Liver (tissue), 8 donors: ENCODE measurements at regions not wholly inside any gene's neighbourhood (a gene's known extent, or its start where the extent isn't known, plus 50 kb on each side); places are given as distances from the start of the nearest gene placed in this dataset.

Experiments
- DNase-seq: peaks from one replicate; pipeline ENCODE4 v3.0.0-alpha.2; 2017; ENCODE audit warnings: low spot score
- H3K27ac ChIP-seq, 2 donors: one replicate each; pipeline ENCODE4 v1.7.0; 2013; ENCODE audit warnings: inconsistent platforms in 2 of 2, low read length in 2 of 2, control low read depth in 1 of 2, low read depth in 1 of 2, mild to moderate bottlenecking in 1 of 2
- H3K27me3 ChIP-seq, 4 donors: one replicate each; pipeline versions ENCODE4 v1.6.1 to v1.7.0; 2013; ENCODE audit warnings: low read length in 3 of 4, inconsistent platforms in 1 of 4, mild to moderate bottlenecking in 1 of 4, moderate library complexity in 1 of 4; ENCODE audit not compliant: control insufficient read depth in 4 of 4, insufficient read depth in 4 of 4
- H3K36me3 ChIP-seq, 4 donors: one replicate each; pipeline versions ENCODE4 v1.6.1 to v1.7.0; 2013; ENCODE audit warnings: low read length in 3 of 4, mild to moderate bottlenecking in 3 of 4, low read depth in 1 of 4, moderate library complexity in 1 of 4; ENCODE audit not compliant: control insufficient read depth in 4 of 4, insufficient read depth in 3 of 4
- H3K4me1 ChIP-seq, 4 donors: one replicate each; pipeline versions ENCODE4 v1.6.1 to v1.7.0; 2013; ENCODE audit warnings: low read length in 3 of 4, mild to moderate bottlenecking in 3 of 4, moderate library complexity in 1 of 4; ENCODE audit not compliant: control insufficient read depth in 4 of 4, insufficient read depth in 4 of 4
- H3K4me3 ChIP-seq, 3 donors: one replicate each; pipeline versions ENCODE4 v1.6.1 to v1.7.0; 2013; ENCODE audit warnings: low read length in 3 of 3, control low read depth in 1 of 3, low read depth in 1 of 3, mild to moderate bottlenecking in 1 of 3
- H3K9ac ChIP-seq, 2 donors: one replicate each; pipeline ENCODE4 v1.7.0; 2013; ENCODE audit warnings: low read length in 2 of 2, mild to moderate bottlenecking in 2 of 2, moderate library complexity in 2 of 2, control low read depth in 1 of 2, low read depth in 1 of 2
- H3K9me3 ChIP-seq, 4 donors: one replicate each; pipeline versions ENCODE4 v1.6.1 to v1.7.0; 2013; ENCODE audit warnings: low read length in 3 of 4; ENCODE audit not compliant: control insufficient read depth in 4 of 4
- ATF3 ChIP-seq: IDR thresholded peaks from 2 replicates; pipeline ENCODE4 v1.6.1; 2016; ENCODE audit warnings: antibody characterized with exemption
- CTCF ChIP-seq: fragments of 150-350 bp; IDR thresholded peaks from 2 replicates; pipeline ENCODE4 v1.5.1; 2017; ENCODE audit warnings: improper control_type of control experiment, low read depth, low read length; ENCODE audit not compliant: missing input control
- EGR1 ChIP-seq, 2 donors: IDR thresholded peaks; 2 replicates each; pipeline ENCODE4 v1.6.1; 2016 to 2018; ENCODE audit warnings: antibody characterized with exemption in 2 of 2, low read depth in 2 of 2
- FOXA1 ChIP-seq: IDR thresholded peaks from 2 replicates; pipeline ENCODE4 v1.6.1; 2016; ENCODE audit warnings: antibody characterized with exemption
- FOXA2 ChIP-seq: IDR thresholded peaks from 2 replicates; pipeline ENCODE4 v1.6.1; 2016; ENCODE audit warnings: antibody characterized with exemption
- HNF4A ChIP-seq, 2 donors: conservative IDR thresholded peaks; 2 replicates each; pipeline ENCODE4 v1.6.1; 2016; ENCODE audit warnings: antibody characterized with exemption in 2 of 2, mild to moderate bottlenecking in 2 of 2
- HNF4G ChIP-seq: IDR thresholded peaks from 2 replicates; pipeline ENCODE4 v1.6.1; 2016; ENCODE audit warnings: antibody characterized with exemption
- JUND ChIP-seq, 2 donors: IDR thresholded peaks; 2 replicates each; pipeline ENCODE4 v1.6.1; 2016; ENCODE audit warnings: antibody characterized with exemption in 2 of 2
- MAX ChIP-seq: IDR thresholded peaks from 2 replicates; pipeline ENCODE4 v1.6.1; 2016; ENCODE audit warnings: antibody characterized with exemption
- NR2F2 ChIP-seq: IDR thresholded peaks from 2 replicates; pipeline ENCODE4 v1.6.1; 2016; ENCODE audit warnings: antibody characterized with exemption
- RAD21 ChIP-seq, 2 donors: IDR thresholded peaks; 2 replicates each; pipeline ENCODE4 v1.6.1; 2016; ENCODE audit warnings: antibody characterized with exemption in 2 of 2, mild to moderate bottlenecking in 2 of 2
- REST ChIP-seq: IDR thresholded peaks from 2 replicates; pipeline ENCODE4 v1.6.1; 2016; ENCODE audit warnings: antibody characterized with exemption, mild to moderate bottlenecking
- RXRA ChIP-seq, 2 donors: IDR thresholded peaks; 2 replicates each; pipeline ENCODE4 v1.6.1; 2017 to 2018; ENCODE audit warnings: antibody characterized with exemption in 2 of 2, mild to moderate bottlenecking in 1 of 2
- SP1 ChIP-seq: IDR thresholded peaks from 2 replicates; pipeline ENCODE4 v1.6.1; 2018; ENCODE audit warnings: antibody characterized with exemption, mild to moderate bottlenecking
- TAF1 ChIP-seq: conservative IDR thresholded peaks from 2 replicates; pipeline ENCODE4 v1.6.1; 2016; ENCODE audit warnings: antibody characterized with exemption, mild to moderate bottlenecking
- YY1 ChIP-seq: IDR thresholded peaks from 2 replicates; pipeline ENCODE4 v1.6.1; 2016; ENCODE audit warnings: antibody characterized with exemption, mild to moderate bottlenecking
- ZBTB33 ChIP-seq: IDR thresholded peaks from 2 replicates; pipeline ENCODE4 v1.6.1; 2016; ENCODE audit warnings: antibody characterized with exemption
- WGBS: extraction: QIAGEN DNeasy Blood & Tissue Kit; methylation state at CpG from one replicate; pipeline ENCODE4 v1.1.7; 2013; 5-methylcytosine and 5-hydroxymethylcytosine counted together
- donor health status: healthy.
- donor health status: healthy.
- donor health status: healthy.
- donor health status: healthy.
- donor health status: healthy.

GRCh38 chr15:38961456-38961855 lies 396.8 kb upstream of the RASGRP1 start:
- Histone ChIP-seq H3K36me3 (no peaks in the 10 kb centered on the region), H3K4me1 (no peaks in the 10 kb centered on the region), H3K4me3 (no peak overlapping the region), H3K9ac (no peak overlapping the region), H3K27ac (no peak overlapping the region), H3K9me3 (no peaks in the 10 kb centered on the region), H3K27me3 (no peaks in the 10 kb centered on the region)
- 49% methylated on average over 2 of the region's 2 CpGs for WGBS
- no peak for TF ChIP-seq ATF3
- TF ChIP-seq HNF4G: no peak
- TF ChIP-seq JUND (IDR thresholded peaks at IDR 0.05): no peak
- TF ChIP-seq TAF1: no peak
- TF ChIP-seq EGR1 (IDR thresholded peaks at IDR 0.05; ENCODE audit: low read depth in 2 of 2): no peak
- no peak for TF ChIP-seq YY1
- TF ChIP-seq RXRA (IDR thresholded peaks at IDR 0.05): no peak
- no peak for TF ChIP-seq REST
- no peak for TF ChIP-seq NR2F2
- TF ChIP-seq FOXA2: no peak
- no peak for TF ChIP-seq FOXA1
- no peak for TF ChIP-seq MAX
- no peak for TF ChIP-seq HNF4A (conservative IDR thresholded peaks at IDR 0.05)
- TF ChIP-seq SP1: no peak
- TF ChIP-seq ZBTB33: no peak
- TF ChIP-seq RAD21 (IDR thresholded peaks at IDR 0.05): no peak
- TF ChIP-seq CTCF: no peak
- no peak for DNase-seq

- H3K9ac ChIP-seq: no peak overlapping the region
- DNase-seq: no peak
- no peak for TF ChIP-seq REST
- H3K36me3 ChIP-seq: no peaks in the 10 kb centered on the region
- WGBS: 80% methylated on average over 2 of the region's 2 CpGs
- H3K9me3 ChIP-seq: no peaks in the 10 kb centered on the region
- no peaks in the 10 kb centered on the region for H3K4me1 ChIP-seq
- no peak overlapping the region for H3K27ac ChIP-seq
- no peak overlapping the region for H3K4me3 ChIP-seq
- no peaks in the 10 kb centered on the region for H3K27me3 ChIP-seq
Observed at GRCh38 chr15:38961931-38962330, 397.3 kb upstream of the RASGRP1 start.
